CD14-positive monocyte (primary cell): ENCODE measurements at regions not wholly inside any gene's neighbourhood (a gene's known extent, or its start where the extent isn't known, plus 50 kb on each side); places are given as distances from the start of the nearest gene placed in this dataset.

Source experiments
- DNase-seq, 3 donors: peaks; one replicate each; pipeline ENCODE4 v3.0.0-alpha.2; 2011 to 2022
- H2AFZ ChIP-seq: 2 replicates; pipeline ENCODE4 v1.6.0; 2012; ENCODE audit warnings: mild to moderate bottlenecking, low read depth, low read length, inconsistent platforms; ENCODE audit not compliant: insufficient read depth, poor library complexity, severe bottlenecking
- H3K27ac ChIP-seq, 2 donors: 1 replicate in 1 of 2; 2 replicates in 1 of 2; pipeline ENCODE4 v1.5.1; 2012 to 2013; ENCODE audit warnings: low read length in 2 of 2, control low read depth in 1 of 2, inconsistent platforms in 1 of 2, low read depth in 1 of 2, mild to moderate bottlenecking in 1 of 2
- H3K27me3 ChIP-seq, 2 donors: one replicate each; pipeline versions ENCODE4 v1.6.0 to v1.6.1; 2011 to 2013; ENCODE audit warnings: low read length in 2 of 2; ENCODE audit not compliant: control insufficient read depth in 2 of 2, insufficient read depth in 2 of 2
- H3K36me3 ChIP-seq, 2 donors: replicated peaks in 1 of 2; 1 replicate in 1 of 2; 2 replicates in 1 of 2; pipeline versions ENCODE4 v1.5.1 to v1.6.1; 2012 to 2013; ENCODE audit warnings: low read length in 2 of 2, control low read depth in 1 of 2, inconsistent platforms in 1 of 2, mild to moderate bottlenecking in 1 of 2; ENCODE audit not compliant: insufficient read depth in 2 of 2, control insufficient read depth in 1 of 2
- H3K4me1 ChIP-seq, 2 donors: 1 replicate in 1 of 2; 2 replicates in 1 of 2; pipeline versions ENCODE4 v1.5.1 to v1.6.1; 2012 to 2013; ENCODE audit warnings: low read length in 2 of 2, control low read depth in 1 of 2, inconsistent platforms in 1 of 2, mild to moderate bottlenecking in 1 of 2, moderate library complexity in 1 of 2; ENCODE audit not compliant: insufficient read depth in 2 of 2, control insufficient read depth in 1 of 2
- H3K4me2 ChIP-seq: replicated peaks from 2 replicates; pipeline ENCODE3; 2012; ENCODE audit warnings: low read length, moderate library complexity, mild to moderate bottlenecking; ENCODE audit not compliant: poor library complexity, severe bottlenecking; ENCODE audit errors: extremely low read depth
- H3K4me3 ChIP-seq, 3 experiments: fragments of 200-600 bp in 1 of 3; sonication (generic) in 1 of 3; replicated peaks in 1 of 3; 1 replicate in 2 of 3; 2 replicates in 1 of 3; pipeline ENCODE4 v1.5.1; 2011 to 2013; ENCODE audit warnings: low read length in 3 of 3, mild to moderate bottlenecking in 3 of 3, control low read depth in 2 of 3, low read depth in 2 of 3, inconsistent platforms in 1 of 3, moderate library complexity in 1 of 3
- H3K79me2 ChIP-seq: 2 replicates; pipeline ENCODE4 v1.6.0; 2012; ENCODE audit warnings: mild to moderate bottlenecking, control low read depth, inconsistent platforms, low read length, moderate library complexity; ENCODE audit not compliant: insufficient read depth
- H3K9ac ChIP-seq: 2 replicates; pipeline ENCODE4 v1.6.0; 2017; ENCODE audit warnings: low read length, mild to moderate bottlenecking; ENCODE audit not compliant: insufficient read depth, poor library complexity, severe bottlenecking
- H3K9me3 ChIP-seq, 2 donors: replicated peaks in 1 of 2; 1 replicate in 1 of 2; 2 replicates in 1 of 2; pipeline versions ENCODE4 v1.5.1 to v1.6.1; 2012 to 2013; ENCODE audit warnings: low read length in 2 of 2, control low read depth in 1 of 2; ENCODE audit not compliant: control insufficient read depth in 1 of 2, insufficient read depth in 1 of 2
- H4K20me1 ChIP-seq: 2 replicates; pipeline ENCODE4 v1.6.0; 2012; ENCODE audit warnings: mild to moderate bottlenecking, low read length, control low read depth, moderate library complexity; ENCODE audit not compliant: insufficient read depth
- H3K27ac Mint-ChIP-seq, 7 donors: one replicate each; pipeline ENCODE4 v1.8.0; 2020; ENCODE audit warnings: mild to moderate bottlenecking in 7 of 7, mixed read lengths in 7 of 7, moderate library complexity in 6 of 7, inconsistent platforms in 2 of 7
- H3K27me3 Mint-ChIP-seq, 3 donors: one replicate each; pipeline ENCODE4 v1.8.0; 2021 to 2022; ENCODE audit warnings: low read depth in 3 of 3, mild to moderate bottlenecking in 3 of 3, mixed read lengths in 3 of 3, moderate library complexity in 3 of 3, inconsistent platforms in 1 of 3
- H3K36me3 Mint-ChIP-seq, 2 donors: one replicate each; pipeline ENCODE4 v1.8.0; 2020; ENCODE audit warnings: mixed read lengths in 2 of 2, inconsistent platforms in 1 of 2, mild to moderate bottlenecking in 1 of 2
- H3K4me1 Mint-ChIP-seq: one replicate; pipeline ENCODE4 v1.8.0; 2020; ENCODE audit warnings: mild to moderate bottlenecking, mixed read lengths
- H3K4me3 Mint-ChIP-seq, 2 donors: one replicate each; pipeline ENCODE4 v1.8.0; 2020; ENCODE audit warnings: mild to moderate bottlenecking in 2 of 2, mixed read lengths in 2 of 2, moderate library complexity in 1 of 2
- H3K9me3 Mint-ChIP-seq, 7 donors: one replicate each; pipeline ENCODE4 v1.8.0; 2020 to 2022; ENCODE audit warnings: mixed read lengths in 7 of 7, mild to moderate bottlenecking in 6 of 7, moderate library complexity in 6 of 7, inconsistent platforms in 2 of 7
- CTCF ChIP-seq: fragments of 200-600 bp; IDR thresholded peaks from one replicate; pipeline ENCODE4 v1.8.0; 2022; ENCODE audit warnings: antibody characterized with exemption, mild to moderate bottlenecking
- WGBS: methylation state at CpG from one replicate; pipeline ENCODE4 v1.1.5; 2013; ENCODE audit warnings: missing lambda C conversion rate; ENCODE audit not compliant: insufficient coverage; 5-methylcytosine and 5-hydroxymethylcytosine counted together
- intact Hi-C, 2 donors: fragments of 100-400 bp; cut with micrococcal nuclease; formaldehyde crosslinking; loops; one replicate each; pipeline versions ENCODE4 v1.15.0 to v1.15.1; 2023

- intact Hi-C loops: no loop called here
- Histone ChIP-seq H3K9me3 (peaks cover 0 to 8% of the 10 kb centered on the region in 2 donors), H3K4me1 (no peaks in the 10 kb centered on the region), H3K27ac (no peak overlapping the region), H3K27me3 (no peaks in the 10 kb centered on the region), H3K36me3 (no peaks in the 10 kb centered on the region), H2AFZ (no peak overlapping the region), H3K4me2 (no peak overlapping the region), H3K4me3 (no peak overlapping the region), H4K20me1 (no peaks in the 10 kb centered on the region), H3K9ac (no peak overlapping the region), H3K79me2 (no peaks in the 10 kb centered on the region)
- H3K36me3 Mint-ChIP-seq: no peaks in the 10 kb centered on the region
- no peak overlapping the region for H3K4me3 Mint-ChIP-seq
- no peak for TF ChIP-seq CTCF
- peaks cover 0 to 2% (median 0%) of the 10 kb centered on the region in 3 donors for H3K27me3 Mint-ChIP-seq
- WGBS: no CpG with 5 or more reads among the region's 3 CpGs
- peaks cover 2 to 22% (median 9%) of the 10 kb centered on the region in 7 donors for H3K9me3 Mint-ChIP-seq
- DNase-seq: no peak
- no peaks in the 10 kb centered on the region for H3K4me1 Mint-ChIP-seq
- no peak overlapping the region for H3K27ac Mint-ChIP-seq
Observed at GRCh38 chr21:17114045-17114444, 398.8 kb upstream of the CXADR start.

DNA sequence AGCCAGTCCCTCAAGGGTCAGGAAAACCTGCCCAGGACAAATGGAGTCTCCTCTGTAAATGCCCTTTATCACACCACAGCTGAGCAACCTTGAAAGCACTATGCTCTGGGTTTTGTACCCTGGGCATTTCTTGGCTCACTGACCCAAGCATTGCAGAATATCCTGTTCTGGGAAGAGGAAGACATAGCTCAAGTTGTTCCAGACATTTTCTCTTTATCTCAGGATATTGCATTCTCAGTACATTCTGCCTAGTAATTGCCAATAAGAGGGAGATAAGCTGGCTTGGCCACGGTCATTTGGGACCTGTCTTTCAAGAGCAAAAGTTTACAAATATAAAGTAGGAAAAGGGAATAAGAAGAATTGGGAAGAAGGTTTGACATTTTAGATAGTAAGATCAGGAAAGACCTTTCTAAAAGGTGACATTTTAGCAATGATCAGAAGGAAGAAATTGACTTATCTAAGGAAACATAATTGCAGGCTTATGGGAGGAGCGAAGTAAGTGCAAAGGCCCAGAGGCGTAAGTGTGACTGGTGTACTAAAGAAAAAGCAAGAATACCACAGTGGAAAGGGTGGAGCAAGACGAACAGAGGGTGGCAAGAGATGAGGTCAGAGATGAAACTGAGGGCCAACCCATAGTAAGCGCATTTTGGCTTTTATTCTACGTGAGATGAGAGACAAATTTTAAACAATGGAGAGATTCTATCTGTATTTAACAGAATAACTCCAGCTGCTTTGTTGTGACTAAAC is 394.0 kb upstream of the CXADR start:
- Histone ChIP-seq H3K36me3 (no peaks in the 10 kb centered on the region), H3K27ac (no peak overlapping the region), H3K9me3 (peaks cover 0 to 8% of the 10 kb centered on the region in 2 donors), H3K79me2 (no peaks in the 10 kb centered on the region), H3K27me3 (no peaks in the 10 kb centered on the region), H4K20me1 (no peaks in the 10 kb centered on the region), H3K4me2 (no peak overlapping the region), H3K9ac (no peak overlapping the region), H3K4me1 (no peaks in the 10 kb centered on the region), H3K4me3 (no peak overlapping the region), H2AFZ (no peak overlapping the region)
- Mint-ChIP-seq H3K36me3 (no peaks in the 10 kb centered on the region), H3K4me3 (no peak overlapping the region), H3K27ac (no peak overlapping the region), H3K9me3 (peaks cover 2 to 24% (median 10%) of the 10 kb centered on the region in 7 donors), H3K27me3 (peaks cover 0 to 2% (median 2%) of the 10 kb centered on the region in 3 donors), H3K4me1 (no peaks in the 10 kb centered on the region)
- WGBS: 66% methylated on average over 4 of the region's 6 CpGs
- TF ChIP-seq CTCF: no peak
- DNase-seq: no peak
- intact Hi-C loops: no loop called here
